Urinary bladder (tissue), 3 donors: ENCODE measurements at regions not wholly inside any gene's neighbourhood (a gene's known extent, or its start where the extent isn't known, plus 50 kb on each side); places are given as distances from the start of the nearest gene placed in this dataset.
"Not testable (repeated sequence)": the region's sequence is repeated elsewhere in the genome, so short reads cannot be mapped to it uniquely, and the experiment has no call there.

ENCODE experiments used
- DNase-seq: peaks from one replicate; pipeline ENCODE4 v3.0.0-alpha.2; 2015; ENCODE audit errors: extremely low spot score
- H3K27ac ChIP-seq: one replicate; pipeline ENCODE4 v1.5.1; 2013; ENCODE audit warnings: low read depth, mild to moderate bottlenecking, moderate library complexity
- H3K36me3 ChIP-seq: one replicate; pipeline ENCODE4 v1.6.1; 2013; ENCODE audit warnings: mild to moderate bottlenecking, moderate library complexity; ENCODE audit not compliant: insufficient read depth
- H3K4me1 ChIP-seq: one replicate; pipeline ENCODE4 v1.6.1; 2013; ENCODE audit warnings: mild to moderate bottlenecking, moderate library complexity; ENCODE audit not compliant: insufficient read depth
- H3K4me3 ChIP-seq: one replicate; pipeline ENCODE4 v1.5.1; 2013; ENCODE audit warnings: low read depth, low read length
- WGBS: extraction: QIAGEN DNeasy Blood & Tissue Kit; methylation state at CpG from one replicate; pipeline ENCODE4 v1.1.7; 2013; 5-methylcytosine and 5-hydroxymethylcytosine counted together
- donor health status: healthy with polysubstance abuse.
- donor health status: healthy.

DNA sequence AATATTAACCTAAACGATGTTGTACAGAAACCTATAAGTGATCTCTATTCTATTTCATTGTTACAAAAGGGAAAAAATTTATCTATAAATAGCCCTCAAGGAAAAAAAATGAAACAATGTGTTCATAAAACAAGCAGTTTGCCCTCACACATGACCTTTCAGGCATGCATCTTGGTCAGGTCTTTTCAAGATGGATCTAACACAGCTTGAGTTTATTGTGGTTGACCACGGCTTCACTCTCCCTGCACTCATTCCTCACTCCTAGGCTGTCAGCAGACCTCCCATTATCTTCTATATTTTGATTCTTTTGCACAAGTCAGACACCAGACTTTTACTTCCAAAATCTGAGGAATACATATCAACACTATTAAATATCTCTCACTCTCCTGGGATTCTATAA lies 544.3 kb downstream of the KCNT2 start:
- H3K36me3 ChIP-seq = no peaks in the 10 kb centered on the region
- H3K4me3 ChIP-seq = no peak overlapping the region
- no peak overlapping the region for H3K27ac ChIP-seq
- H3K4me1 ChIP-seq = no peaks in the 10 kb centered on the region
- 69% methylated on average over 2 of the region's 2 CpGs for WGBS
- DNase-seq = no peak

DNA sequence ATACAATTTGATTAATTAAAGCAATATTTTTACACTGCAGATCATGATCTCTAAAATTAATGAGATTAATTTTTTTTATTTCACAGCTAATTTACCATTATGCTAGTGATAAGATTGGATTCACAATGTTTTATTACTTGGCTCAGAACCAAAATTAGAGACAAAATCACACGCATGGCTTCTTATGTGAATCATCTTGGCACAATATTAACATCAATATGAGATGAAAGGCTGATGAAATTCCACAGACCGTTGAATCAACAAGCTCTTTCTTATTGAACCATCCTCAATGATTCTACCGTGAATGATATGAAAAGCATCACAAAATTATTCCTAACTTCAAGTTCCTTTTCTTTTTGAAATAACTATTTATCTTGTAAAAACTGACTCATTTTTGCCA lies 544.9 kb downstream of the KCNT2 start:
- Histone ChIP-seq H3K36me3 (no peaks in the 10 kb centered on the region), H3K4me1 (no peaks in the 10 kb centered on the region), H3K4me3 (no peak overlapping the region), H3K27ac (no peak overlapping the region)
- no peak for DNase-seq
- 55% methylated on average over 3 of the region's 3 CpGs for WGBS

DNA sequence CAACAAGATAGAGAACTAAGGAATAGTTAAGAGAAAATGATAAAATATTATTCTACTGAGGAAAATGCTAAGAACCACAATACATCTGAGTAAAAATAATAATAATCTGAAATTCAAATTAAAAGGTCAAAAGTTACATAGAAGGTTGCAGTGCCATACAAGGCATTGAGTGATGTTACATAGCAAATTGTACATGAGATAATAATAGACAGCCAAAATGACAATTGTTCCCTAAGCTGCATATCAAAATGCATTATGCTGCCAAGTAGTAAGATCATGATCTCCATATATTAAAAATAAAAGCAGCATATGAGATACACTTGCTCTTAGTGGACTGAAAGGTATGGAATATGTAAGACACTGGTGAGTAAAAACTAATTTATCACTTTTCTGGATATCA lies 547.7 kb downstream of the KCNT2 start:
- no peak overlapping the region for H3K27ac ChIP-seq
- no peak for DNase-seq

DNA sequence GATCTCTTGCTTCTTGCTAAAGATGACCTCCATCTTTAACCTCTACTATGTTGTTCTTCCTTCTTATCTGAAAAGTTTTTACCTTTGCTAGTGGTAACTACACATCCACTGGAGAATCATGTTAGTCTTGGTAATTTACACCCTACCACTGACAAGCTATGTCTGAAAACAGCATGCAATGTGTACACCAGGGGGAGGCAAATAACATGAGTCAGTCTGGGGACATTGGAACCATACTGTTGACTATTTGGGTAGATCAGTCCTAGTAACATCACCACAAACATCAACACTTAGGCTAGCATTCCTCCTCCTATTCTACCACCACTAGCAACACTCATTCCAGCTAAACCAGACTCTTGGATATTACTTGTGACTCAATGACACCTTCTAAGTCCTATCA lies 549.0 kb downstream of the KCNT2 start:
- Histone ChIP-seq H3K4me1 (no peaks in the 10 kb centered on the region), H3K4me3 (no peak overlapping the region), H3K36me3 (no peaks in the 10 kb centered on the region), H3K27ac (no peak overlapping the region)
- no peak for DNase-seq

More for the DNA sequence above, 547.7 kb downstream of the KCNT2 start:
- Histone ChIP-seq H3K36me3 (no peaks in the 10 kb centered on the region), H3K4me3 (no peak overlapping the region), H3K4me1 (no peaks in the 10 kb centered on the region)

DNA sequence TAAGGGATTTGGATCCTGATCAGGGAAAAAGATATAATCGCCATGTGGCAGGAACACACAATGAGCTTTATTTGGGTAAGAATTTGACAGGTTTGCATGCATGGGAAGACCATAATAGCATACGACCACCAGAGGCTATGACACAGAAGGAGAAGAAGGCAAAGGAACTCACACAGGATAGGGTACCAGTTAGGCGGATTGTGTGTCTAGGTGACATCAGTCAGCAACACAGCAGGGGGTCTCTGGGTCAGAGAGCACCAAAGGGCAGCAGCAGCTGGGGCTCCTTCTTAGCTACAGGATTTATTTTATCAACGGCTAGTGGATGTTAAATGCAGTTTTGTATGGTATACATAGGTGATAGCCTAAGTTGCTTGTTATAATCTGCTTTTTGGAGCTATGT lies 551.3 kb downstream of the KCNT2 start:
- H3K4me3 ChIP-seq = no peak overlapping the region
- no peak for DNase-seq

DNA sequence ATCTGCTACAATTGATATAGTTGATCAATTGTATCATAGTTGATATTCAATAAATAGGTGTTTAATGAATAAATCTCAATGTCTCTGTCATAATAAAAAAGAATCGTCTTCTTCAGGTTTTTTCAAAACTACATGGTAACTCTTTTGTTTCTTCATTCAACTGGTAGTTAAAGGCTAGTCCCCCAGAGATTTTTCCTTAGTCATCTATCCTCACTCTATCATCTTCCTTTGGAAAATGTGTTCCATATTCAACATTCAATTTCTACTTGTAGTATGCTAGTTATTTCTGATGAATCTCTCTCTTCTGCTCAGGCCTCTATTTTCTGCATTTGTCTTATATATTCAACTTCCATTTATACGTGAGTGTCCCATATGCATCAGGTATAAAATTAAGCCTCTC lies 558.8 kb downstream of the KCNT2 start:
- H3K4me1 ChIP-seq = no peaks in the 10 kb centered on the region
- 91% methylated on average over 2 of the region's 2 CpGs for WGBS
- H3K27ac ChIP-seq = no peak overlapping the region
- no peak for DNase-seq
- H3K4me3 ChIP-seq = no peak overlapping the region
- no peaks in the 10 kb centered on the region for H3K36me3 ChIP-seq

More for the DNA sequence above, 551.3 kb downstream of the KCNT2 start:
- WGBS = 57% methylated on average over 4 of the region's 4 CpGs
- Histone ChIP-seq H3K27ac (no peak overlapping the region), H3K36me3 (no peaks in the 10 kb centered on the region), H3K4me1 (no peaks in the 10 kb centered on the region)

DNA sequence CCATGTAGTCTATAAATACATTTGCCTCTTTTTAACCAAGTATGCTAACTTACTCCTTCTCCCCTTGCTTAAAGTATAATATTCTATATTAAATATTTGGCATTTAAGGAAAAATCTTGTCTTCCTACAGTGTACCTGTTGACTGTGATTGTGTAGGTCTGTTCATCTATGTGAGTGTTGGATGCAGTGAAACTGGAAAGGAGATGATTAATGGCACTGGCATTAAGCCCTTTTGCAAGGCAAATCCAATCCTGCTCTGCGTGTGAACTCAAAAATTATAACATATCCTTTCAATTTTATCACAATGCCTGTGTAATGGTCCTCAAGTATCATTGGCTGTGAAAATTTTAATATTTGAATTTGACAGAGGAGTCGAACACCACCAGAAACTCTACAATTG lies 565.0 kb downstream of the KCNT2 start:
- H3K27ac ChIP-seq = no peak overlapping the region
- no peak overlapping the region for H3K4me3 ChIP-seq
- WGBS = 93% methylated on average over 2 of the region's 2 CpGs
- H3K4me1 ChIP-seq = no peaks in the 10 kb centered on the region
- DNase-seq = no peak
- no peaks in the 10 kb centered on the region for H3K36me3 ChIP-seq

DNA sequence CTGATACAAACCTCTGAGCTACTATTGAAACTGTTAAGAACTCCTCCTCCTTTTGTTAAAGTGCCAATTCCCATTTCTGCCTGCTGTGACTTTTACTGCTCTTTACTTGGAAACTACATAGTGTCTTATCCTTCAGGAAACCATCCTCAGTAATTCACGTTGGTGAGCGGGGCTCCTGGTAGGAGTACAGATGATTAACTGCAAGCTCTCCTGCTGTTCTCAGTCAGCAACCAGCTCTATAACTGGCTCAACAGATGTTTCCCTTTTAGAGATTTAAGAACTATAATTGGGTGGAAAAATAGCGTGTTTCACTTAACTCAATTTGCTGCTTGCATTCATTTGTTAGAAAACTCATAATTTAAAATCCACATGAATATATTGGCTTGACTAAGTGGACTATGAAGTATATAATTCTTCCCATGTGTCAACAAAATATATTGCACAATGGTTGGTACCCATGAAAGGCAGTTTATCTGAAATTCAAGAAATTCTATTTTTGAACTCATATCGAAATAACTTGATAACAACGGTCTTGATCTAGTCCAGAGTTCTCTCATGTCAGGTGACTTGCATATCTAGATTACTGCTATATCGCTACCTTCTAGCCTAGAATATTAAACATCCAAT lies 574.0 kb downstream of the KCNT2 start:
- Histone ChIP-seq H3K4me1 (no peaks in the 10 kb centered on the region), H3K36me3 (no peaks in the 10 kb centered on the region), H3K27ac (no peak overlapping the region), H3K4me3 (no peak overlapping the region)
- DNase-seq = peak; percentile 0
- WGBS = 32% methylated on average over 6 of the region's 6 CpGs

DNA sequence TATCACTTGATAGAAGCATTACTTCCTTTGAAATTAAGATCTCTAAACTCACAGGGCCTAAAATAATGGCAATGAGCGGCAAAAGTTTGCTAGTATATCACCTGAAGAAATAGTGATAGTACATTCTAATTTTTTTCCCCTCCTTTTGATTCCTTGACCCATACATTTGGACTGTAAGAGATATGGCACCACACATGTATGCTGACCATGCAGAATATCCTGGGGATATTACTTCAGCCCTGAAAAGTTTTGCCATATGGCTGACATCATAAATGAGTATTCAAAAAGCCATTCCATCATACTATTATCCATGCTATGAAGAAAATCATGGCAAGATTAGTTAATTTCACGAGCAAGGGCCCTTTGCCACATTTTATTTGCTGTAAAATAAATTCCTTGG lies 576.9 kb downstream of the KCNT2 start:
- 92% methylated on average over 2 of the region's 2 CpGs for WGBS
- not testable (repeated sequence) for DNase-seq, H3K36me3 ChIP-seq, H3K27ac ChIP-seq, H3K4me1 ChIP-seq, H3K4me3 ChIP-seq

DNA sequence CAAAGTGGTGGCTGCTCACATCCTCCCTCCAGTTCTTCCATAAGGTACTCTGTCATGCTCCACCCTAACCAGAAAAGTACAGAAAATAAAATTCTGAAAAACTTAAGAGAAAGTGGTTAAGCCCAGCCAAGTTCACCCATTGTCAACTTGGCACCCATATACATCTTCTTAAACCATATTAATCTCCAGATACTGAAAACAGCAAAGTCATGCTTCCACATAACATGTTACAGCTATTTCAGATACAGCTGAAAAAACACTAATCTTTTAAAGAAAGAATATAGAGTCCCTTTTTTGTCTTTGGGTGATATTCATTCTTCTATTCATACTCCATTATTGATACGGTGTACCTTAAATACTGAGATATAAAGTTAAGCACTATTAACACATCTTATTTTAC lies 577.8 kb downstream of the KCNT2 start:
- Histone ChIP-seq H3K4me1 (no peaks in the 10 kb centered on the region), H3K36me3 (no peaks in the 10 kb centered on the region), H3K4me3 (no peak overlapping the region), H3K27ac (no peak overlapping the region)
- WGBS = 96% methylated on average over 1 of the region's 1 CpG
- no peak for DNase-seq

DNA sequence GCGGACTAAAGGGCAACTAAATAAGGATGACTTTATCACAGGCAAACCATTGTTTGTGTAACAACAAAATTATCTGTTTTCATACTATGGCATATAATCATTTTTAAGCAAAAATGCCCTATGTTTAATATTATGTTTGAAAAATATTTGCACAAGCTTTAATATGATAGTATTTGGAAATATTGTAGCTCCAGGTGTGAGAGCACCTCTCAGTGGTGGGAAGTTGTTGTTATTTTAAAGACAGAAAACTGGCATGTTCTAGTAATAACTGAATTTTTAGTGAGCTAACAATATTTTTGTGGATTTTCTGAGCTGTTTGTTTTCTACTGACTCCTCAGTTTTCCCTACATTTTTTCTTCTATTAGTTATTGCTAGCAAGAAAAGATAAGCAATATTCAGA lies 578.8 kb downstream of the KCNT2 start:
- WGBS = 92% methylated on average over 1 of the region's 1 CpG
- Histone ChIP-seq H3K4me1 (no peaks in the 10 kb centered on the region), H3K4me3 (no peak overlapping the region), H3K36me3 (no peaks in the 10 kb centered on the region), H3K27ac (no peak overlapping the region)
- DNase-seq = no peak

DNA sequence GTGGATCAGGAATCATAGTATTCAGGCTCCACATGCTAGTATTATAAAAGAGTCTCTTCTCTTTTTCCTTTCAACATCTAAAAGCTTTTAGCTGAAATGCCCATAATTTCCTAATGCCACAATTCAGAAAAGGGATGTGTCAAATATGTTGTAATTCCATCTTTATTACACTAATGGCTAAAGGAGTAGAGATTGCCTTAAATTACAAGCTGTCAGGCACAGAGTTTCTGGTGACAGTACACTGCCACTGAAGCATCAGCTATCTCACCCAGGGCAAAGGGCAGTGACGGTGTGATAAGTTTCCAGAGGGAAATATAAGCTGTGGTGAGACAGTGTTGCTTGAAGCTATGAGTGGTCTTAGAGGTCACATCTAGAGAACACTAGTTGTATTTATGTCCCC lies 581.1 kb downstream of the KCNT2 start:
- H3K4me1 ChIP-seq = no peaks in the 10 kb centered on the region
- H3K4me3 ChIP-seq = no peak overlapping the region
- no peaks in the 10 kb centered on the region for H3K36me3 ChIP-seq
- no peak for DNase-seq
- no peak overlapping the region for H3K27ac ChIP-seq
- WGBS = 0% methylated on average over 1 of the region's 1 CpG

DNA sequence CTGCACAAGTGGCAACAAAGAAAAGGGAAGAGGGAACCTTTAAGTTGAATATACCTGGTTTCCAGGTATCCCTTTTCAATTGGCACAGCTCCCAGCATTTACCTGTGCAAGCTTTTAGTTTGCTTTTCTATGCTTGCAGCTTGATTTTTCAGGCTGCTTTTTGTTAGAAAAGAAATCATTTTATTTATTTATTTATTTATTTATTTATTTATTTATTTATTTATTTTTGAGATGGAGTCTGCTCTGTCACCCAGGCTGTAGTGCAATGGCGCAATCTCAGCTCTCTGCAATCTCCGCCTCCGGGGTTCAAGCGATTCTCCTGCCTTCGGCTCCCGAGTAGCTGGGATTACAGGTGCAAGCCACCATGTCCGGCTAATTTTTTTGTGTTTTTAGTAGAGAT lies 587.1 kb downstream of the KCNT2 start:
- H3K36me3 ChIP-seq, H3K4me1 ChIP-seq, H3K27ac ChIP-seq, DNase-seq, H3K4me3 ChIP-seq: not testable (repeated sequence)
- WGBS = 98% methylated on average over 7 of the region's 7 CpGs

DNA sequence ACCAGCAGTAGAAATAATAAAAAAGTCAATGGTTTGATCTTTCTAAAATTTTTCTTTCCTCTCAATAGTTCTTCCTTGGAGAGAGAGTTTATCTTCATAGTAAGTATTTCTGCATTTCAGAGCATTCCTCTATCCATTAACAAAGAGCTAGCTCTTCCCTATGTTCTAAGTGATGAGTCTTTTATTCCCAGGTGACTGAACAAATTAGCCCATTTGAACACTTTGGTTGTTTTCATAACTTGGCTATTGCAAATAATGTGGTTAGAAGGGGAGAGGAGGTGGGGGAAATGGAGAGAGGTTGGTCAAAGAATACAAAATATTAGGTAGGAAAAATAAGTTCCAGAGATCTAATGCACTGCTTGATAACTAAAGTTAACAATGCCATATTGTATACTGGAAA lies 598.9 kb downstream of the KCNT2 start:
- H3K4me1 ChIP-seq = no peaks in the 10 kb centered on the region
- no peaks in the 10 kb centered on the region for H3K36me3 ChIP-seq
- H3K4me3 ChIP-seq = no peak overlapping the region
- no peak overlapping the region for H3K27ac ChIP-seq
- DNase-seq = no peak

DNA sequence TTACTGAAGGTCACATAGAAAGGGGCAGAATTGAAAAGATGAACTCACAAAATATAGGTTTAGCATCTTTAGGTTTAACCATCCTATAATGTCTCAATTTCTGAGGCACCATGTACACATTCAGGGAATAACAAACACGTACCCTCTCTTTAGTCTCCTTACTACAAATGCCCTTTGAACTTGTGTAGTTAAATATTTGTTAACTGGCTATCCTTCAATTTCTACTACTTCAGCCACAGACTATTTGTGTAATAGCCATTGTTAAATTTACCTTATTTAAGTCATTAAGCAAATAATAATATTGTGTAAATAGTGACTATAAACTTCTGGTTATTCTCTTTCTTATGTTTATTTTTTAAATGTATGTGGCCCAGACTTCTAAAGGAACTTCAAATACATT lies 600.5 kb downstream of the KCNT2 start:
- H3K27ac ChIP-seq = no peak overlapping the region
- no peak for DNase-seq
- no peak overlapping the region for H3K4me3 ChIP-seq
- no peaks in the 10 kb centered on the region for H3K36me3 ChIP-seq
- no peaks in the 10 kb centered on the region for H3K4me1 ChIP-seq
- whole genome bisulfite sequencing = 81% methylated on average over 1 of the region's 1 CpG
